ENCODE measurements at regions not wholly inside any gene's neighbourhood (a gene's known extent, or its start where the extent isn't known, plus 50 kb on each side); places are given as distances from the start of the nearest gene placed in this dataset.

- no peak for TF ChIP-seq CTCF (IDR thresholded peaks at IDR 0.05)
- no peak for TF ChIP-seq POLR2A (IDR thresholded peaks at IDR 0.05)
Measured at GRCh38 chr7:131149429-131149773, 178.3 kb upstream of the MKLN1 start.
